Cardiac fibroblast (primary cell): ENCODE measurements at regions not wholly inside any gene's neighbourhood (a gene's known extent, or its start where the extent isn't known, plus 50 kb on each side); places are given as distances from the start of the nearest gene placed in this dataset.
A peak's percentile ranks its signal among the peaks of the same experiment; 100 is the strongest.

Experiments
- DNase-seq, 2 donors: peaks; one replicate each; pipeline versions ENCODE4 v3.0.0 to v3.0.0-alpha.2; 2010; ENCODE audit warnings: low read depth in 2 of 2
- H3K4me3 ChIP-seq, 2 donors: replicated peaks in 1 of 2; 1 replicate in 1 of 2; 2 replicates in 1 of 2; pipeline ENCODE4 v1.5.1; 2011; ENCODE audit warnings: low read depth in 2 of 2, low read length in 2 of 2, mild to moderate bottlenecking in 2 of 2, moderate library complexity in 1 of 2
- CTCF ChIP-seq: IDR thresholded peaks from one replicate; pipeline ENCODE4 v1.5.1; 2011; ENCODE audit warnings: low read depth, mild to moderate bottlenecking, low read length, inconsistent platforms

- DNase-seq = peak; percentile 82 to 92
- no peak for TF ChIP-seq CTCF
- no peak overlapping the region for H3K4me3 ChIP-seq
These were observed 155.7 kb upstream of the PAPPA start for GRCh38 chr9:115997923-115998322.

- TF ChIP-seq CTCF = no peak
- DNase-seq = peak; percentile 32 to 47
- H3K4me3 ChIP-seq = no peak overlapping the region
These were observed 154.9 kb upstream of the PAPPA start for GRCh38 chr9:115998666-115999065.

GRCh38 chr9:115999498-115999897, 154.1 kb upstream of the PAPPA start:
- TF ChIP-seq CTCF = no peak
- H3K4me3 ChIP-seq = no peak overlapping the region
- peak; percentile 75 to 82 for DNase-seq

GRCh38 chr9:116000748-116001329, 152.8 kb upstream of the PAPPA start:
- no peak overlapping the region for H3K4me3 ChIP-seq
- peak in 1 of 2 donors; percentile 50 for DNase-seq
- TF ChIP-seq CTCF = peak; percentile 43

- H3K4me3 ChIP-seq = no peak overlapping the region
- DNase-seq = no peak
- no peak for TF ChIP-seq CTCF
These were observed 151.4 kb upstream of the PAPPA start for GRCh38 chr9:116002181-116002580.

- DNase-seq = peak; percentile 38 to 61
- no peak for TF ChIP-seq CTCF
- H3K4me3 ChIP-seq = no peak overlapping the region
These were observed 151.0 kb upstream of the PAPPA start for GRCh38 chr9:116002624-116003023.

- TF ChIP-seq CTCF = no peak
- no peak overlapping the region for H3K4me3 ChIP-seq
- DNase-seq = no peak
These were observed 150.2 kb upstream of the PAPPA start for GRCh38 chr9:116003397-116003796.
